Activated CD8-positive, alpha-beta memory T cell treated with anti-CD3 and anti-CD28 coated beads for 1 hour (primary cell): ENCODE measurements at regions not wholly inside any gene's neighbourhood (a gene's known extent, or its start where the extent isn't known, plus 50 kb on each side); places are given as distances from the start of the nearest gene placed in this dataset.
"Not testable (repeated sequence)": the region's sequence is repeated elsewhere in the genome, so short reads cannot be mapped to it uniquely, and the experiment has no call there.

ENCODE experiments used
- DNase-seq, 2 donors: peaks; one replicate each; pipeline ENCODE4 v3.0.0-alpha.2; 2020; ENCODE audit warnings: low read depth in 1 of 2; ENCODE audit errors: extremely low read depth in 1 of 2

DNA sequence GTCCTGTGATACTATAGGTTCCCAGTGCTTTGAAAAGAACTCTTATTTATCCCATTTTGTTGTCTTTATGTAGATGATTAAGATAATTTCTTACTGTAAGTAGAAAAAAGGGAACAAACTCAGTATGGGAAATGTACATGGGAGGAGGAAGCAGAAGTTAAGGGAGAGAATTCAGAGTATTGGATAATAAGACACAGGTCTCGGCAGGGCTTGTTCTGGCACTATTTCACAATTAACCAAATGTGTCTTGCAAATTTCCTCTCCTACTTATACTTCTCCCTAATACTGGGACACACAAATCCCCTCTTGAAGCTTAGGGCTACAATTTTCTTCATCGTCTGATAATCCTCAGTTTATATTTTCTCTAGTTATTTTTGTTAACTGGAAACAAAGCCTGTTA is 744.0 kb downstream of the ADCYAP1 start:
- no peak for DNase-seq

GRCh38 chr18:1652018-1652417 is 747.3 kb downstream of the ADCYAP1 start:
- no peak for DNase-seq

DNA sequence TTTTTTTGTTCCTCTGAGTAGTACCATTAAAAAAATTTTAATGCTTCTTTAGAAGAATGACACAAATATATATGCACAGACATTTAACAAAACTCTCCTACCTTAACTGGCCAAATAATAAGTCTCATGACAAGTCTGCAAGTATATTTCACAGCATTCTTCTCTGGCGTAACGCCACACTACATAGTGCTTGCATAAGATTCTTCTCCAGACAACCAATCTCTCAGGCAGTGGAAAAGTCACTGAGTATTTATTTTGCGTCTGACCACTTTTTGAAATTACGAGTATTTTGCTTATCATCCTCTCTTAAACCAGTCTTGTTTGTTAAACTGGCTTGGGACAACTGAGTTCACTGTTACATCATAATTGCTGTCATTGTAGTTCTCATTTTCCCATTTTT is 749.2 kb downstream of the ADCYAP1 start:
- DNase-seq: no peak

- DNase-seq: no peak
These were observed 753.2 kb downstream of the ADCYAP1 start for GRCh38 chr18:1657876-1658275.

GRCh38 chr18:1658908-1659566 is 754.4 kb downstream of the ADCYAP1 start:
- no peak for DNase-seq

DNA sequence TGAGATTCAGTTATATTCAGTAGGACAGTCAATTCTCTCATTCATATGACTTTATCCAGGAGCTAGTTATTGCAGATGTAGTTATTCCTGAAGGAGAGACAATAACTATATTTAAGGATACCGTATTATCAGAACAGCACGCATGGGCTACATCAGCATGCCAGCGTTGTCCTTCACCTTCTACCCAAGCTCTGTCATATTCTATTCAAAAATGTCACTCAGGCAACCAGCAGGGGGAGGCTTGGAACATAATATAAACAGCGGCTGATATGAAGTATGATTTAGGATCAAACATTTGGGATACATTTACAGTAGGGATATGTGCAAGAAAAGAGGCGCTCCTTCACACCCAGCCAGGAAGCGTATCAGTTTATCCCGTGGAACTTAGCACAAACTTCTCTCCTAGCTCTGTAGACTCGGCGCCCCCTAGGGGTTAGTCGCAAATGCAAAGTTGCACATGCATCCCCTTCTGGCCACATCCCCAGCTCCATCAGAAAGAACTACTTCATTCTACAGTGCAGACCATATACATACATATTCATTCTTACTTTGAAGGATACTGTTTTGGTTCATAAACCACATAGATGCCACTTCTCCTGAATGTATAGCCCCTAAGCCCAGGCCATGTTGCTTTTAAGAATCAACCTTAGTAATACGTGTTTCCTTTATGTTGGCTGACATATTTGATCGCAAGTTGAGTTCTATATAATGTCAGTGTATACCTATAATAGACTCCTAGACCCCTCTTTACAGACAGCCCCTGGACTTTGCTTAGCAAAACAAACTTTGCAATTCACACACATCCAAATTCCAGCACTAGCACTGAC is 759.4 kb downstream of the ADCYAP1 start:
- DNase-seq: no peak

- DNase-seq: no peak
These were observed 760.4 kb downstream of the ADCYAP1 start for GRCh38 chr18:1665079-1665478.

DNA sequence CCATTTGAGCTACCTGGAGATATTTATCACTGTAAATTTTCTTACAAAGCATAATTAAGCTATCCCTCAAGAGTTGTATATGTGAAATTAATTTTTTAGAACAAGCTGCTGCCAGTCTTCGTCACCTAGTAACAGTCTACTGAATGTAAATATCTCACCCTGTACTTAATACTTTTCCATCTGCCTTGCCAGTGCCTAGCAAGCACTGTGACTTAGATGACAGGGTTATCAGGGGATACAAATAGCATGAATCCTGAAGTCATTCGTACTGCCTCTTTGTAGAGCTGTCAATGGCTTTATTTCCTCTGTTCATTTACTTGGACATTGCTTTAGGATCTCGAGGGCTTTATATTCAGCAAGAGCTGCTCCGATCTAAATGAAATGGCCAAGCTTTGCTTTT is 763.6 kb downstream of the ADCYAP1 start:
- DNase-seq: no peak

DNA sequence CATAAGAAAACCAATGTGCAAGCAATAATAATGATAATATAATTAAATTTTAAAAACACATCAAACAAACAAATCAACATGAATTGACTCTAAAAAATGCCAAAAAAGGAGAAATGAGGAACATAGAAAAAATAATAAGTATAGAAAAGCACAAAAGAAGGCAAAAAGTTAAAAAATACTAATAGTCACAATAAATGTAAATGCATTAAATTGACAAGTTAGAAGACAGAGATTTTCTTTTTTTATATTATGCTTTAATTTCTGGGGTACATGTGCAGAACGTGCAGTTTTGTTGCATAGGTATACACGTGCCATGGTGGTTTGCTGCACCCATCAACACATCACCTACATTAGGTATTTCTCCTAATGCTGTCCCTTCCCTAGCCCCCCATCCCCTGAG is 767.0 kb downstream of the ADCYAP1 start:
- not testable (repeated sequence) for DNase-seq

DNA sequence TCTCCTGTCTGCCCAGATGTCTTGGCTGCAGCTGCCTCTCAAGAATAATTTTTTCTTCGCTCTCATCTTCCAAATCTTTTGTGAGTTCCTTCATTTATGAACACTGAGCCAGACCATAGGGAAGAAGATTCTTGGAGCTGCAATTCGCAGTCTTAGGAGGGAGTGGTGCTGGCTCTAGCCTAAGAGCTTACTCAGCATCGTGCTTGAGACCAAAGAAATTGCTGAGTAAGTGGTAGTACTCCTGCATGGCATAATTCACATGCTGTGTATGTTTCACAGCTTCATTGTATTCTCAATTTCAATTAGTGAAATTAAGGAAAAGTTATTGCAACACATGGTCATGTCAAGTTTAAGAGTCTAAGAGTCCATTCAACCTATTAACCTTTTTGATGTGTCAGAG is 771.7 kb downstream of the ADCYAP1 start:
- no peak for DNase-seq

GRCh38 chr18:1680108-1680507 is 775.4 kb downstream of the ADCYAP1 start:
- no peak for DNase-seq

GRCh38 chr18:1691863-1692262 is 787.2 kb downstream of the ADCYAP1 start:
- no peak for DNase-seq

GRCh38 chr18:1708006-1708405 is 803.3 kb downstream of the ADCYAP1 start:
- no peak for DNase-seq

- DNase-seq: no peak
These were observed 805.4 kb downstream of the ADCYAP1 start for GRCh38 chr18:1710114-1710513.

DNA sequence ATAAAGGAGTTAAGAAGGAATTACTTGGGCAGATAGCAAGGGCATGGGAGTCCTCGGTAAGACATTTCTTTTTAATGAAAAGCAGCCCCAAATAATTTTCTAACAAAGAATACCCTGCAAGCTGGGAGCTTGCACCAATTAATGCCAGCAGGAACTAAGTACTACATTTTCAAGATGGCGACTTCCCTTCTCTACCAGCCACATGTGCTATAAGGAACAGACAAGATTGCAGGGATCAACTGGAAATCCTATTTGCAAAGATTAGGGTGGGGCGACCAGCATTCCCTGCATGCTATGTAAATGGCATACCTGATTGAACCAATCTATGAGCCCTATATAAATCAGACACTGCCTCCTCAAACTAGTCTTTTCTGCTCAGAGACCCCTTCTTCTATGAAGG is 827.5 kb downstream of the ADCYAP1 start:
- DNase-seq: no peak

DNA sequence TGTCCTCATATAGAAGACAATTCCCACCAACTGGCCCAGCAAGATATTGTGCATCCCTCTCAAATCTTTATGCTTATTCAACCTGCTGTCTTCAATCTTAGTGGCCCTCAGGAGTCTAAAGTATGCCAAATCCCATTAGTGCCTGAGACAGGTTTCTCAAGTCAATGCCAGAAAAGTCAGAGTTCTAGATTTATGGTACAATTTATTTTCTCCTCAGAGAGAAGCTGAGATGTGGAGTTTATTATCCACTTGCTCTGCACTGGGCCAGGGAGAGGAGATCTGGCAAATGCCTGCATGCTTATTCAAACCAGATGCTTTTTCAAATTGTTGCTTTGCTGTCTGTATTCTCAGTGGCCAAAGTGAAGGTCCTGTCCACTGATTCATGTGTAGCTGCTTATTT is 825.2 kb downstream of the METTL4 start:
- no peak for DNase-seq

DNA sequence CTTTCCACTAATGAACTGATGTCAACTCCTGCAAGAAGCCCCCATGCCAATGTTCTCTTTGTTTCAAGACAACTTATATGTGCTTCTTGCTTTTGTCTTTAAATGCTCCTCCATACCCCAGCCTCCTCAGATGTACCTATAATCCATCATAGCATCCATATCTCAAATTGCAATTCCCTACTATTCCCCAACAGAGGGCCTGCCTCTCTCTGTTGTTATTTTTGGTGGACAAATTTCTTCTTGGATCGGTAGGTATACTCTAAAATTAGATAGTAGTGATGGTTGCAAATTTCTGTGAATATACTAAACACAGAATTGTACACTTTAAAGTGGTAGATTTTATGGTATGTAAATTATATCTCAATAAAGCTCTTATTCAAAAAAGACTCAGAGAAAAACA is 820.1 kb downstream of the METTL4 start:
- no peak for DNase-seq

DNA sequence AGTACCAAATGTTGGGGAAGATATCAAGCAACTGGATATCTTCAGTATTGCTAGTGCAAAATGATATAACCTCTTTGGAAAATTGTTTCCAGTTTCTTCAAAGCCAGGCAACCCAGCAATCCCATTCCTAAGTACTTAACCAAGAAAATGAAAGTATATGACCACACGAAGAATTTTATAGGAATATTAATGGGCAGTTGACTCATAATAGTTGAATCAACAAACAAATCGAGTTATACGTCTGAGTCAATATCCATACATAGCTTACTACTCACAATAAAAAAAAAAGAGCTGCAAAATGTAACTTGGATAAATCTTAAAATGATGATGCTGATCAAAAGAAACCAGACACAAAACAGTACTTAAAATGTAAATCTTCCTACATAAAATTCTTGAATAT is 810.4 kb downstream of the METTL4 start:
- DNase-seq: no peak

DNA sequence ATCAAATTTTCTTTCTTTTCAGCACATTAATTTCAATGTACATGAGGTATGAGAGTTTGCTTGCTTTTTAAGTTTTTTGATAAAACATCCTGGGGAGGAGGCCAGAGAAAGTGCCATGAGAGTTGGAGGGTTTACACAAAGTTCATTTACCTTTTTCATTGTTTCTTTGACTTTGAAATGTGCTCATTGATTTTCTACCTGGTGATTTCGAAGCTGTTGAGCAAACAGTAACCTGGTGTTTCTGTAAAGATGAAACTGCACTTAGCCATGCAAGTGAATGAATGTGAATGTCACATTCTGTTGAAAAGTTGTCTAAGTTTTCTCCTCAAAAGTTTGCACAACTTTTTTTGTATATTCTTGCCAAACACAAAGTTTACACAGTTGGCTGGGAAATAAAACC is 797.0 kb downstream of the METTL4 start:
- no peak for DNase-seq

- no peak for DNase-seq
These were observed 793.5 kb downstream of the METTL4 start for GRCh38 chr18:1777843-1778242.

- DNase-seq: no peak
These were observed 792.7 kb downstream of the METTL4 start for GRCh38 chr18:1778496-1779178.

GRCh38 chr18:1779587-1779986 is 791.7 kb downstream of the METTL4 start:
- DNase-seq: no peak
